Mesothelial cell of epicardium (in vitro differentiated cells): ENCODE measurements at regions not wholly inside any gene's neighbourhood (a gene's known extent, or its start where the extent isn't known, plus 50 kb on each side); places are given as distances from the start of the nearest gene placed in this dataset.
"Not testable (repeated sequence)": the region's sequence is repeated elsewhere in the genome, so short reads cannot be mapped to it uniquely, and the experiment has no call there.

Source experiments
- DNase-seq, 2 experiments: peaks; one replicate each; pipeline ENCODE4 v3.0.0; 2021; ENCODE audit warnings: low spot score in 2 of 2; ENCODE audit not compliant: unreplicated experiment in 2 of 2
- H3K27ac Mint-ChIP-seq: 2 replicates; pipeline ENCODE4 v1.8.0; 2021; ENCODE audit warnings: mixed read lengths
- H3K27me3 Mint-ChIP-seq: 2 replicates; pipeline ENCODE4 v1.8.0; 2021; ENCODE audit warnings: low read depth, mixed read lengths
- H3K36me3 Mint-ChIP-seq: 2 replicates; pipeline ENCODE4 v1.8.0; 2021; ENCODE audit warnings: mixed read lengths
- H3K4me1 Mint-ChIP-seq: 2 replicates; pipeline ENCODE4 v1.8.0; 2021; ENCODE audit warnings: mixed read lengths
- H3K4me3 Mint-ChIP-seq: 2 replicates; pipeline ENCODE4 v1.8.0; 2021; ENCODE audit warnings: mild to moderate bottlenecking, moderate library complexity, mixed read lengths
- H3K9me3 Mint-ChIP-seq: 2 replicates; pipeline ENCODE4 v1.8.0; 2021; ENCODE audit warnings: mixed read lengths
- CTCF ChIP-seq: fragments of 200-600 bp; sonication (generic); IDR thresholded peaks from one replicate; pipeline ENCODE4 v1.5.0; 2021; ENCODE audit warnings: antibody characterized with exemption; ENCODE audit not compliant: unreplicated experiment

- no peak for DNase-seq
- Mint-ChIP-seq H3K36me3 (no peaks in the 10 kb centered on the region), H3K4me1 (no peaks in the 10 kb centered on the region), H3K27ac (no peak overlapping the region), H3K27me3 (no peaks in the 10 kb centered on the region), H3K4me3 (no peak overlapping the region), H3K9me3 (peaks cover 28% of the 10 kb centered on the region)
- TF ChIP-seq CTCF, result no peak
These were observed 1043.5 kb downstream of the TDRD15 start for GRCh38 chr2:22167256-22167655.

- Mint-ChIP-seq H3K4me1 (no peaks in the 10 kb centered on the region), H3K27ac (no peak overlapping the region), H3K36me3 (no peaks in the 10 kb centered on the region), H3K27me3 (peaks cover 3% of the 10 kb centered on the region), H3K9me3 (peaks cover 15% of the 10 kb centered on the region), H3K4me3 (no peak overlapping the region)
- no peak for DNase-seq
- no peak for TF ChIP-seq CTCF
These were observed 1051.2 kb downstream of the TDRD15 start for GRCh38 chr2:22175003-22175402.

- Mint-ChIP-seq H3K4me3 (no peak overlapping the region), H3K27ac (no peak overlapping the region), H3K36me3 (no peaks in the 10 kb centered on the region), H3K4me1 (peaks cover 3% of the 10 kb centered on the region), H3K9me3 (no peaks in the 10 kb centered on the region), H3K27me3 (no peaks in the 10 kb centered on the region)
- no peak for DNase-seq
- no peak for TF ChIP-seq CTCF
These were observed 1061.5 kb downstream of the TDRD15 start for GRCh38 chr2:22185251-22185650.

- H3K9me3 Mint-ChIP-seq, H3K36me3 Mint-ChIP-seq, H3K4me1 Mint-ChIP-seq: not testable (repeated sequence)
These were observed 1062.6 kb downstream of the TDRD15 start for GRCh38 chr2:22186261-22186828.

GRCh38 chr2:22189893-22190480 lies 1066.2 kb downstream of the TDRD15 start:
- H3K36me3 Mint-ChIP-seq, result no peaks in the 10 kb centered on the region
- no peaks in the 10 kb centered on the region for H3K9me3 Mint-ChIP-seq
- no peak overlapping the region for H3K27ac Mint-ChIP-seq
- H3K4me1 Mint-ChIP-seq, result peaks cover 14% of the 10 kb centered on the region
- no peaks in the 10 kb centered on the region for H3K27me3 Mint-ChIP-seq
- H3K4me3 Mint-ChIP-seq, result no peak overlapping the region
- no peak for TF ChIP-seq CTCF
- DNase-seq, result no peak

More at GRCh38 chr2:22186261-22186828, 1062.6 kb downstream of the TDRD15 start:
- not testable (repeated sequence) for DNase-seq, H3K4me3 Mint-ChIP-seq, H3K27me3 Mint-ChIP-seq, H3K27ac Mint-ChIP-seq

- no peak for TF ChIP-seq CTCF
- Mint-ChIP-seq H3K4me1 (peaks cover 15% of the 10 kb centered on the region), H3K36me3 (no peaks in the 10 kb centered on the region), H3K4me3 (no peak overlapping the region), H3K9me3 (no peaks in the 10 kb centered on the region), H3K27ac (no peak overlapping the region), H3K27me3 (no peaks in the 10 kb centered on the region)
- no peak for DNase-seq
These were observed 1070.5 kb downstream of the TDRD15 start for GRCh38 chr2:22194218-22194617.
